Activated gamma-delta T cell treated with Interleukin-2 at 50 U/mL for 16 hours (primary cell): ENCODE measurements at regions not wholly inside any gene's neighbourhood (a gene's known extent, or its start where the extent isn't known, plus 50 kb on each side); places are given as distances from the start of the nearest gene placed in this dataset.
"Not testable (repeated sequence)": the region's sequence is repeated elsewhere in the genome, so short reads cannot be mapped to it uniquely, and the experiment has no call there.

Experiments used
- DNase-seq: peaks from one replicate; pipeline ENCODE4 v3.0.0-alpha.2; 2020

- DNase-seq: no peak
Measured at GRCh38 chr1:194358208-194358581, 1171.8 kb upstream of the B3GALT2 start.

GRCh38 chr1:194357573-194358207 lies 1171.3 kb upstream of the B3GALT2 start:
- not testable (repeated sequence) for DNase-seq

- no peak for DNase-seq
Measured at GRCh38 chr1:194355488-194356106, 1169.2 kb upstream of the B3GALT2 start.

- no peak for DNase-seq
Measured at GRCh38 chr1:194353121-194353520, 1166.7 kb upstream of the B3GALT2 start.

GRCh38 chr1:194347200-194347599 lies 1160.8 kb upstream of the B3GALT2 start:
- DNase-seq: no peak

GRCh38 chr1:194342484-194343262 lies 1156.3 kb upstream of the B3GALT2 start:
- DNase-seq: no peak

GRCh38 chr1:194341587-194341986 lies 1155.2 kb upstream of the B3GALT2 start:
- DNase-seq: no peak

GRCh38 chr1:194339471-194339870 lies 1153.1 kb upstream of the B3GALT2 start:
- no peak for DNase-seq

- no peak for DNase-seq
Measured at GRCh38 chr1:194338241-194338948, 1152.0 kb upstream of the B3GALT2 start.

GRCh38 chr1:194333240-194333639 lies 1146.8 kb upstream of the B3GALT2 start:
- DNase-seq: no peak

- no peak for DNase-seq
Measured at GRCh38 chr1:194331758-194332157, 1145.3 kb upstream of the B3GALT2 start.

GRCh38 chr1:194322751-194323150 lies 1136.3 kb upstream of the B3GALT2 start:
- DNase-seq: no peak

- DNase-seq: no peak
Measured at GRCh38 chr1:194318790-194319280, 1132.4 kb upstream of the B3GALT2 start.

GRCh38 chr1:194309697-194310096 lies 1123.3 kb upstream of the B3GALT2 start:
- no peak for DNase-seq

- DNase-seq: no peak
Measured at GRCh38 chr1:194309269-194309668, 1122.9 kb upstream of the B3GALT2 start.

GRCh38 chr1:194300776-194301175 lies 1114.4 kb upstream of the B3GALT2 start:
- DNase-seq: no peak

GRCh38 chr1:194300340-194300739 lies 1113.9 kb upstream of the B3GALT2 start:
- DNase-seq: no peak

- no peak for DNase-seq
Measured at GRCh38 chr1:194298007-194298598, 1111.7 kb upstream of the B3GALT2 start.

GRCh38 chr1:194297094-194297493 lies 1110.7 kb upstream of the B3GALT2 start:
- no peak for DNase-seq

GRCh38 chr1:194296201-194296600 lies 1109.8 kb upstream of the B3GALT2 start:
- DNase-seq: no peak

- DNase-seq: peak; percentile 19
Measured at GRCh38 chr1:194295685-194296084, 1109.3 kb upstream of the B3GALT2 start.

GRCh38 chr1:194293851-194294405 lies 1107.5 kb upstream of the B3GALT2 start:
- DNase-seq: no peak

GRCh38 chr1:194292966-194293365 lies 1106.6 kb upstream of the B3GALT2 start:
- DNase-seq: no peak
